Activated CD4-positive, alpha-beta T cell treated with anti-CD3 and anti-CD28 coated beads for 4 hours (primary cell): ENCODE measurements at regions not wholly inside any gene's neighbourhood (a gene's known extent, or its start where the extent isn't known, plus 50 kb on each side); places are given as distances from the start of the nearest gene placed in this dataset.
"Not testable (repeated sequence)": the region's sequence is repeated elsewhere in the genome, so short reads cannot be mapped to it uniquely, and the experiment has no call there.

Source experiments
- DNase-seq, 2 donors: peaks; one replicate each; pipeline ENCODE4 v3.0.0-alpha.2; 2020

DNA sequence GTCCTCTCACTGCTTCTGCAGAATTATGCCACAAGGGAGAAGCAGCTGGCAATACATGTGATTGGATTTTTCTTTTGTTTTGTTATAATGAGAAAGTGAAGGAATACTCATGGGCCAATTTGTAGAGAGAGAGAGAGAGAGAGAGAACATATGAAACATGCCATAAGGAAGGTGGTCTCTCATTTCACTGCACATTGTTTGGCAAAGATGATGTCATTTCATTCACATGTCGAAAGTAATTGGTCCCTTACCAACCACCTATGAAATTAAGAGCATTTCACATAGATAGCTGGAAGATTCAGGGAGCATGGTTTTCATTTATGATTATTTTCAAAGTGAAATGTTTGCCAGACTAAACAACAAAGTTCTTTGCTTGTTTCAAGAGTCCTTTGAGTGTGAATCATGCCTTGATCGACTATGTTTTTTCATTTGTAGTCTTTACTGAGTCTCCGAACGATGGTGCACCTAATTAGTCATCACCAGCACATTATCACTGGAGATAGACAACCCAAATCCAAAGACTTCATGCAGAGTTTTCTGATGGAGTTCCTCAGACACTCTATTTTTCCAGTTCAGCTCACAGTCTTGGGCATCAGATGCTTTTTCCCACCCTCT lies 130.1 kb upstream of the ZEB1 start:
- no peak for DNase-seq

- DNase-seq, result no peak
Measured at GRCh38 chr10:31190488-31190887, 128.5 kb upstream of the ZEB1 start.

- no peak for DNase-seq
Measured at GRCh38 chr10:31192475-31192874, 126.5 kb upstream of the ZEB1 start.

DNA sequence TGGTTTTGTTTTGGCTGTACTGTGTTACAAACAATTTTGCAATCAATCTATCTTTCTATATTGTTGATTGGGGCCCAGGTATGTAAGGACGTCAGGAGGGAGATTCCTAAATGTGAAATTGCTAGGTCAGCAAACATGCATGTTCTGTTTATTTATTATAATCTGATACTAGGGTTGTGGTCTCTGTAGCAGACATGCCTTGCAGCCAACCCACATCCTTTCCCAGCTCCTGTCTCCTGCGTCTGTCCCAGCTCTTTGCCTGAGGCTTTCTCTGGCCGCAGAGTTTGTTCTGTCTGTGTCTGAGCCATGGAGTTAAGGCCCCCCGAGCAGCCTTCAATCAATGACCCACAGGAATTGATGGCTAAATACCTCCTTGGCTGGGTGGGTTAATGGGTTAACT lies 124.0 kb upstream of the ZEB1 start:
- DNase-seq, result no peak

DNA sequence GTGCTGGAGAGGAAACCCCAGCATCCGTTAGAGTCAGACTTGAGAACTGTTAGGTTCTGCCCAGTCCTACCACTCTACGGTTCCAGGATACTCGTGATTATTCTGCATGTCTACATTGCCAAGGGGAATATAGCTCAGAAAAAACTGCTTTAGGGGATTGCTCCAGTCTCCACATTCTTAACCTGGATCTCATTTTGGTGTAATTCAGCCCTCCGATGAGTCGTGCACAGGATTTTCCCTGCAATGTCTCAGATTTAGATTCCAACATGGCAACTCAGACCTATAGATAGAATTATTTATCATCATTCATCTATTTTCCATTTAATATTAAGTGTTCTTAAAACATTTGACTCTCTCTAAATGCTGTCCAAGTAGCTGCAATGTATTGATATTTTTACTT lies 121.1 kb upstream of the ZEB1 start:
- DNase-seq, result no peak

DNA sequence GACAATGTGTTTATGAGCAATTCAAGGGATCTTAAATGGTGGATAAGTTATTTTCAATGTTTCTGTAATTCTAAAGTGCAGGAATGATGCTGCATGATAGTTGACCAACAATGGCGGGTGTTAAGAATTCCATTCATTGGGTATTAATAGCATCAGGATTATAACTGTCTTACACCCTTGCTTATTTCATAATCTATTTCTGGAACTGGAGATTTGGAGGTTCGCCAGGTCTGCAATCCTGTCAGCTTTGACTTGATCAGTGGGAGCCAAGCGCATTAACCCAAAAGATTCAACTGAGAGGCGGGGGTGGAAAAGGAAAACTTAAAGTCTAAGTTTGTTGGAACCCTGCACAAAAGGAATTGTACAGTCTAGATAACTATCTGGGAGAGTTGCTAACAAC lies 114.9 kb upstream of the ZEB1 start:
- no peak for DNase-seq

DNA sequence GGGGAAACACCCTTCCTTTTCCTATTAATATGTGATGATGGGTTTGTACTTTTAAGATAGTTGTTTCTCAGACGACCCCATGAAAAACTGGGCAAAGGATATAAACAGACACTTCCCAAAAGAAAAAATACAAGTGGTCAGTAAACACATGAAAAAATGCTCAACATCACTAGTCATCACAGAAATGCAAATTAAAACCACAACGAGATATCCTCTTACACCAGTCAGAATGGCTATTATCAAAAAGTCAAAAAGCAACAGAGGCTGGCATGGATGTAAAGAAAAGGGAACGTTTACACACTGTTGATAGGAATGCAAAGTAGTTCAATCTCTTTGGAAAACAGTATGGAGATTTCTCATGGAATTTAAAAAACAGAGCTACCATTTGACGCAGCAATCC lies 111.4 kb upstream of the ZEB1 start:
- DNase-seq, result no peak

DNA sequence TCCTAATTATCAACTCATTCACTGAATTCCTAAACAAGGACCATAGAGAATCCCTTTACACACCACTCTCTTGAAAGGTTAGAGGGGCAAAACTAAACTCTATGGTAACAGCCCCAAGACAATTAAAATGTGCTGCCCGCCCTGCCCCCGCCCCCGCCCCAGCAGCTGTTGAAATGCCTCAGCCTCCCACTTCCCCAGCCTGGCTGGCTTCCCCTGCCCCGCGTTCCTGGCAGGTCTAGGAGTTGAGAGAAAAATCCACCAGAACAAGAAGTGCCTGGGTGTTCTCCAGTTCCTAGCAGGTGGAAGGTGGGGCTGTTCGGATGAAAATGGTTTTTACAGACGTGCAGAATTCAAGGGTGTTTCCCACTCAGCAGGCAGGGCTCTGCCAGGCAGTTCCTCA lies 109.5 kb upstream of the ZEB1 start:
- no peak for DNase-seq

GRCh38 chr10:31210190-31210589 lies 108.8 kb upstream of the ZEB1 start:
- DNase-seq, result no peak

DNA sequence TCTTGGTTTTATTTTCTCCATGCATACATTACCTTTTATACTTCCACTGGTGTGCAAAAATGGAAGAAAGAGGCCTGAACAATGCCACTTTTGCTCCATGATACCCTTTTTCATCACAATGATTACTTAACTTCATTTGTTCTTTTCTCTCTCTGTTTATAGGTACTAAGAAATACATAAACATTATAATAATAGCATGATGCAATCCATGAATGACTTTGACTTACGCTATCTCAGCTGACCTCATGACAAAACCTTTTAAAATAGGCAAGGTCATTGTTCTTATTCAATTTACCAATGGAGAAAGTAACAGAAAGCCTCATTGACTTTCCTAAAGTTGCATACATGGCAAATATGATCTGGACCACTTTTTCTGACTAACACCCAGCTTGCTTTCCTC lies 105.1 kb upstream of the ZEB1 start:
- no peak for DNase-seq

- DNase-seq, result no peak
Measured at GRCh38 chr10:31215052-31215451, 104.0 kb upstream of the ZEB1 start.

DNA sequence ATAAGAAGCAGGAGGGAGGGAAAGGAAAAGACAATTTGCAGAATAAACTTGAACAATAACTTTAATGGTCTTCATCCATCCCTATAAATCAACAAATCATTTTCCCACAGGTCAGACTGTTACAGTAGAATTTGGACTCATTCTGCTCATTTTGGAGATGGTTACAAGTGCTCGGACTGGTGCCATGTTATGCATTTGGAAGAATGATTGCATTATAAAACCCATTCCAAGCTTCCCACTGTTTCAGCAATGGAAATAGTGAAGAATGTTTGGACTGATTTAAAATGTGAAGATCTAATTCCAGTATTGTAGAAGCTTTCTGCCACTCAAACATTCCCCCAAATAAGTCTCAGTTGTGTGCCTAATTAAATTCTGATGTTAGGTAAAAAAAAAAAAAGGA lies 99.7 kb upstream of the ZEB1 start:
- no peak for DNase-seq

GRCh38 chr10:31228780-31229179 lies 90.2 kb upstream of the ZEB1 start:
- DNase-seq, result not testable (repeated sequence)

DNA sequence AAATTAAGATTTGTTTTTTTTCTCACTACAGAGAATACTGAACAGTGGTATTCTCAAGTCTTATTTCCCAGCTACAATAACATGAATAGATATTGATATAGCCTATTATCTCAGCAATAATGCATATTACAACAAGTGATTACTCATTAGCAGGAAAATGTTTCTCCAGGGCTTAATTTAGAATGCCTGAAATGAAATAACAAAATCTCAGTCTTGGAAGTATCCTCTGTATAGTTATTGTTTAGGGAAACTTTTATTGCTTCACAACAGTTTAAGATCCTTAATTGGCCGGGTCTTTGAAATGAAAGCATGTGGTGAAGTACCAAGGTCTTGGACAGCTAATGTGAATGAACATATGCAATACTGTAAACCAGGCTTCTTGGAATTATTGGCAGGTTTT lies 79.1 kb upstream of the ZEB1 start:
- no peak for DNase-seq

DNA sequence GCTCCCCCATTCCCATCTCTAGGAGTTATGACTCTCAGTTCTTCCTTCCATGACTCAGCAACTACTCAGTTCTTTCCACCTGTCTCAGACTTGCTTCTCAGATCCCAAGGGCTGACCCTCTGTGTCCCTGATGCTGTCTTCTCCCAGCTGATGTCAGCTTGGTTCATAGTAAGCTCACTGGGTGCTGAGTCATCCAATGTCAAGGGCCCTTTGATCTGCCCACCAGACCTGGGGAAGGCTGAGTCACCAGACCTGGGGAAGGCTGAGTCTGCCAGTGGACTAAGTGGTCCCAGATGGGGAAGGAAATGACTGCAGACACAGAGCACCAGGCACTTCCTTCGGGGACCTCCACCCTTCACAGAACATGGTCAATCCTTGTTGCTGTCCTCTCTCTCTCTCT lies 76.1 kb upstream of the ZEB1 start:
- peak; percentile 50 to 58 for DNase-seq

DNA sequence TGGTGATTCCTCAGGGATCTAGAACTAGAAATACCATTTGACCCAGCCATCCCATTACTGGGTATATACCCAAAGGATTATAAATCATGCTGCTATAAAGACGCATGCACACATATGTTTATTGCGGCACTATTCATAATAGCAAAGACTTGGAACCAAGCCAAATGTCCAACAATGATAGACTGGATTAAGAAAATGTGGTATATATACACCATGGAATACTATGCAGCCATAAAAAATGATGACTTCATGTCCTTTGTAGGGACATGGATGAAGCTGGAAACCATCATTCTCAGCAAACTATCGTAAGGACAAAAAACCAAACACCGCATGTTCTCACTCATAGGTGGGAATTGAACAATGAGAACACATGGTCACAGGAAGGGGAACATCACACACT lies 67.9 kb upstream of the ZEB1 start:
- DNase-seq, result not testable (repeated sequence)

DNA sequence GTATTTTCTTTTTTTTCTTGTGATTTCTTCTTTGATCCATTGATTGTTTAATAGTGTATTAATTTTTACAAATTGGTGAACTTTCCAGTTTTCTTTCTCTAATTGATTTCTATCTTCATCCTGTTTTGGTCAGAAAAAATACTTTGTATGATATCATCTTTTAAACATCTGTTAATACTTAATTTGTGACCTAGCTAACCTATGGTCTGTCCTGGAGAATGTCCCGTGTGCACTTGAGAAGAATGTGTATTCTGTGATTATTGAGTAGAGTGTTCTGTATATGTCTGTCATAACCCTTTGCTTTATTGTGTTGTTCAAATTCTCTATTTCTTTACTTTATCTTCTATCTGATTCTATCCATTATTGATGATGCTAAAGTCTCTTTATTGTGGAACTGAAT lies 65.8 kb upstream of the ZEB1 start:
- DNase-seq, result no peak

- DNase-seq, result no peak
Measured at GRCh38 chr10:31261511-31262311, 57.3 kb upstream of the ZEB1 start.

DNA sequence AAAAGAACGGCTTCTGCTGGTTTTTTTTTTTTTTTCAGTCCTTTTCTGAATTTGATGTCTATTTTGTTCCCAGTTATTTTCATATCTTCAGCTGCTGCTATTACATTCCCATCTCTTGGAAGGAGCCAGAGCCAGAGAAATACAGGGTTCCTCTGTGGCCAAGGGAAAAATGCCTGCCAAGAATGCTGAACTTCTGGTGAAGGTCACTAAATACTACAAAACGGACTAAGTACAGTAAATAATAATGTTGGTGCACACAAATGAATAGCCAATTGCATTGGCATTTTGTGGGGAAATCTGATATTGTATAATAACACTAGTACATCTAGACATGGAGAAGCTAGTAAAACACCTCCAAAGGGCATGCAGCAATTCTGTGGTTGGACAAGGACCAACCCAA lies 56.3 kb upstream of the ZEB1 start:
- DNase-seq, result no peak

DNA sequence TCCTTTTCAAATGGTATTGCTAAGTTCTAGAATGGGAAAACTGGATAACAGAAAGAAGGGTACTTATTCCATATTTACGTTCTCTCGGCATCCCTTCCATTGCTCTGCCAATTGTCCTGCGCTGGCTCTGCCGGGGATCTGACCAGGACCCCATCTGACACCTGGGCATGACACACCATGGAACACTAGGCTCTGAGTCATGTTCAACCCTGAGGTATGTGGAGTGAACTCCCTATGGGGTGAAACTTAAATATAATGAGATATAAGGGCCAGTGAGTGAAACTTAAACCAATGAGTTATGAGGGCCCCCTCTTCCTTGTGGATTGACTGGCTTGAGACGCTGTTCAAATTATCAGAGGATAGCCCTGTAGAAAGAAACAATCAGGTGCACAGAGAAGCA lies 55.1 kb upstream of the ZEB1 start:
- DNase-seq, result no peak

DNA sequence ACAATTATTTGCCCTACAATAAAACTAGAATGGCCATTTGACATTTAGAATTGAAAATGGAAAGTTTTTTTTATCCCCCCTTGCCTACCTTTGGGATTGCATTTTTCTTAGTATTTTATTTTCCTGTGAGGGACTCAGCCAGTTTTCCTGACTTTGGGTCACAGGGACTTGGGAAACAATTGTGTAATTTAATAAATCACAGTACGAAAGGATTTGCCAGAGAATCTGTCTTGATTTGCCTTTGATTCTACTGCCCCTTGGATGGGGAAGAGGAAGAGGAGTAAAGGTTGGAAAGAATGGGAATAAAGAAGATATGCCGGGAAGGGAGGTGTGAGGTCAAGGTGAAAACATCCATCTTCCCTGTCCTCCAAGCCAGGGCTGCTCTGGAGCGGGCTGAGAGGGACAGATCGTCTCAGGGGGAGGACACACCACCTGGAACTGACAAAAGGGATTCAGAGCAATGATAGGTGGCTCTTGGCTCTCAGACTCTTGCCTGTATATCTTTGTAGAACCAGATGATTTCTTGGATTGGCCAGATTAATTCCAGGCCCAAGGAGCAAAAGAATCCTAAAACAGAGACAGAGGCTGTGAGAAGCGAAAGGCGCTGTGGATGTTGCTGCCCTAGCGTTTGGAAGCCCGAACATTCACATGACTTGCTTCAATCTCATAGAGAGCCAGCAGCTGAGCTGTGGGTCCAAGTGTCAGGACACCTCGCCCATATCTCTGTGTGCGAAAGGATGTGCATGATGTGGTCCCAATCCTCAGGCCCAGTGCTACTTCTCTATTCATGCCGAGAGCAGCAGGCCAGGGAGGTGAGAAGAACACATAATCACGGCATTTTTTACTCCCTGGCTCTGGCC lies 50.3 kb upstream of the ZEB1 start:
- no peak for DNase-seq
